GM18498 (cell line): ENCODE measurements at regions not wholly inside any gene's neighbourhood (a gene's known extent, or its start where the extent isn't known, plus 50 kb on each side); places are given as distances from the start of the nearest gene placed in this dataset.

Experiments
- ATAC-seq: cut with Tn5 transposase; IDR thresholded peaks from one replicate; pipeline ENCODE4 v1.9.1; 2021; ENCODE audit warnings: mild to moderate bottlenecking, moderate library complexity; ENCODE audit not compliant: unreplicated experiment

DNA sequence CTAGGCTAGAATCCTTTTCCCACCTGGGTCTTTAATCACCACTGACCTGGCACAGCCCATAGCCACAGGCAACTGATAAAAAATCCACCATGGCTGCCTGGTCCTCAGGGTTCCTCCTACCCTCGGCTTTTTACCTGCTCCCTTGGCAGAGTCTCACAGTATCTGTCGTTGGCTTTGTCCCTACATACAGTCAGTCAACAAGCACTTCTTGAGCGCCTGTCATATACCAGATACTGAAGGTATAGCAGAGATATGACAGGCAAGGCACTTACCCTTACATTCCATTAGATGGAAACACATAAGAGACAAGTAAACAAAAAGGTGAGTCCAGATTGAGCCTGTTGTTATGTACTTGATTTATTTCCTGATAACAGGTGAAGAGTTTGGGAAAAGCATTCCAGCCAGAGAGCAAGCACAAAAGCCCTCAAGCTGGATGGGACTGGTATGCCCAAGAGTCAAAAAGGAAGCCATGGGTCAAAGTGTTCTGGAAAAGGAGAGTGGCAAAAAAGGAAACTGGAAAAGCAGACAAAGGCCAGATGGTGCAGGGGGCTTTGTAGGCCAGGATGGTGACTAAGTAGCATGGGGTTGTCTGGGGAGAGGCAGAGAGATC lies 247.0 kb downstream of the CHD9NB start:
- ATAC-seq: no peak

DNA sequence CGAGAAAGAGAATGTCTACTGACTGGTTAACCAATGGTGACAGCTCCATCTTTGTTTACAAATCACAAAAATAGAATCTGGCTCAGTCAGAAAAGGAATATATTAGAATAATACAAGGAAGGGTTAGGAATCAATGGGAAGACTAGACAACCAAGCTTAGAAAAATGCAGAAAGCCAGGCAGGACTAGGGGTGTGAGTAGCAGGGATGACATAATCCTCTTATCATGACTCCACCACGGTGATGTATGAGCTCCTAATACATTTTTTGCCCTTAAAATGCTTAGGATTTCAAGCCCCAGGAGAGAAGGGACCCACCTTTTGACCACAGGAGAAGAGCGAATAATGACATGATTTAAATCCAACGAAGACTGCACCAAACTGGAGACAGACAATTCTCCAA lies 252.3 kb downstream of the CHD9NB start:
- ATAC-seq: no peak

GRCh38 chr16:52799149-52799548 lies 252.2 kb upstream of the TOX3 start:
- ATAC-seq: no peak

GRCh38 chr16:52787709-52788108 lies 240.8 kb upstream of the TOX3 start:
- ATAC-seq: no peak

GRCh38 chr16:52786091-52786490 lies 239.1 kb upstream of the TOX3 start:
- no peak for ATAC-seq

GRCh38 chr16:52785653-52786052 lies 238.7 kb upstream of the TOX3 start:
- ATAC-seq: no peak

- ATAC-seq: no peak
Measured at GRCh38 chr16:52783616-52784015, 236.7 kb upstream of the TOX3 start.

DNA sequence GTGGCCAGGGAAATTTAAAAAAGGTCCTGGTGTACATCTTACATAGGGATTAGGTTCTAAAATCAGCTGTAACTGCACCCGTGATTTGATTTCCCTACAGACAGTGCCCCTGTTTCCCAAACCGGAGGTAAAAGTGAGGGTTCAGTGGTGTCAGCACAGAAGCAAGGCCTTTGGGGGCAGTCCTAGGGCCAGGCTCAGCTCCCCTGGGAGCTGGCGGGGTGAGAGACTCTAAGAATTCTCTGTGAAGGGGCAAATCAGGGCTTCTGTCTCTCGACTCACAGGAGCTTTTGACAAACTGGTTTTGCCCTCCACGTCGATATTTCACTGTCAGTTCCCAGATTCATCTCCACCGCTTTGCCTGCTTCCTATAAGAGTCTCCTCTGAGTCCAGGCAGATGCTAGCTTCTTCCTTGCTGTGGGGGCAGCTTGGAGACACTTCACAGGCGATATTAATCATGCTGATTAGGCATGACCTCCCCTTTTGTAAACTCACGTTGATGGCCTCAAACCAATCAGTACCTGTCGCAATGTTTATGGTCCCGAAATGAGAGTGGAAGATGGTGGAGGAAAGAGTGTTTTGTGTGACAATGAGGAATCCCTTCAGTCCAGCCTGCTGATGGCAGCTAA lies 234.2 kb upstream of the TOX3 start:
- ATAC-seq: no peak

GRCh38 chr16:52773026-52773425 lies 226.1 kb upstream of the TOX3 start:
- no peak for ATAC-seq

DNA sequence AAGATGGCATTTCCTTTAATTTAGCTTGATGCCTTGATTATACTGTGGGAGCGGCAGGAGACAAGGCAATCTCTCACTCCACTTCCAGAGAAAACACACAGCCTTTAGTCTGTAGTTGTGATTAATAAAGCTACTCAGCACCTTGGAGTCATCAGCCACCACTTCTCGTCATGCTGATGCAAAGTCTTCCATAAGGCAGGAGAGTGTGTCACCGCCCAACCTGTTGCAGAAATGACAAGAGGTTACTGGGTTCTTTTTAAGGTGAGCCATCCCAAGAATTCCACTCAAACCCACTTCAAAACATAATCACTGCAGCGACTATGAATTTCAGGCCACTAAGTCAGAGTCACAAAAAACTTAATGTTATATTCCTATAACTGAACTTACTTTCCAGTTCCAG lies 223.9 kb upstream of the TOX3 start:
- ATAC-seq: no peak

GRCh38 chr16:52758473-52758855 lies 211.5 kb upstream of the TOX3 start:
- ATAC-seq: no peak

DNA sequence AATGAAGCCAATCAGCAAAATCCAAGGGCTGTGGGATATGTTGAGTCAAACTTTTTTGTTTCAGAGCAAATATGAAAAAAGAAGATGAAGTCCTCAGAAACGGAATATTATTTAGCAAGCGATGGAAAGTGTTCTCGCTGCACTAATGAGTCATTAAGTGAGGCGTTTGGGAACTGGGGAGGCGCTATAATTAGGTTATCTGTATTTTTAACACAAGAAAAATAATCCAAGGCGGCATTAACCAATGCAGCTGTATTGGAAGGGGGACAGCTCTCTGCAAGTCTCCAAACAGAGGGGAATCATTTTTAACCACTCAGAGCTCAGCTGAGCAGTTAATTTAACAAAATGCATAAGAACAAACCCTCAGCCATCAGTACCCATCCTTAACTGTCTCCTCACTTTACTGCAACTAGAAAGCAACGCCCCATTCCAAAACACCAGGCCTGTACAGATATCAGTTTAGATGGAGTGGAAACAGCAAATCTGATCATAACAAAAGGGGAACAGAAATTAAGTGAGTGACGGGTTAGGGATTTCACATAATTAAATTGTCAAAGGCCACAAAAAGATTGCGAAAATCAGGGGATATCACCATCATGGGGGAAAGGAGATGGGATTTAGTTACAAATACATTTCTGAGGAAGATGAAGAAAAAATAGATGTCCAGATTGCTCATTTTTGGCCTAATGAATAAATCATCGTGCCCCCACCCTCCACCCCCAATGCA lies 211.0 kb upstream of the TOX3 start:
- no peak for ATAC-seq

DNA sequence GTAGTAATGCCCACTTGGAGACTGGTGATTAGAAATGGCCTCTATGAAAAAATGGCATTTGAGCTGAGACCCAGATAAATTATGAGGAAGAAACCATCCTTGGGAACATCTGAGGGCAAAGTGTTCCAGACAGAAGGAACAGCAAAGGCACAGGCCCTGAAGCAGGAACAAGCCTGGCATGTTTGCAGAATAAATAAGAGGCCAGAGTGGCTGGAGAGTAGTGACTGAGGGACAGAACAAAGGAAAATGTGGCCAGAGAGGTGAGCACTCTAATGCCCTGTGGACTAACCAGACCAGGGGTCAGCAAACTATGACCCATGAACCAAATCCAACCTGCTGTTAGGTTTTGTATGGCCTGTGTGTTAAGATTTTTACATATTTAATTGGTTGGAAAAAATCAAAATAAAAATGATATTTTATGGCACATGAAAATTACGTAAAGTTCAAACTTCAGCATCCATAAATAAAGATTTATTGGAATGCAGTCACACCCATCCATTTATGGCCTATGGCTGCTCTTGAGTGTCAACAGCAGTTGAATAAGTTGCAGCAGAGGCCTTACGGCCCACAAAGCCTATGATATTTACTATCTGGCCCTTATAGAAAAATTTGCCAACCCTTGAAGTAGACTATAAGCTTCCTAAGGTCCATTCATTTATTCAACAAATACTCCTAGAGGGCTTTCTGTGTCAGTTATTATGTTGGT lies 210.0 kb upstream of the TOX3 start:
- no peak for ATAC-seq

DNA sequence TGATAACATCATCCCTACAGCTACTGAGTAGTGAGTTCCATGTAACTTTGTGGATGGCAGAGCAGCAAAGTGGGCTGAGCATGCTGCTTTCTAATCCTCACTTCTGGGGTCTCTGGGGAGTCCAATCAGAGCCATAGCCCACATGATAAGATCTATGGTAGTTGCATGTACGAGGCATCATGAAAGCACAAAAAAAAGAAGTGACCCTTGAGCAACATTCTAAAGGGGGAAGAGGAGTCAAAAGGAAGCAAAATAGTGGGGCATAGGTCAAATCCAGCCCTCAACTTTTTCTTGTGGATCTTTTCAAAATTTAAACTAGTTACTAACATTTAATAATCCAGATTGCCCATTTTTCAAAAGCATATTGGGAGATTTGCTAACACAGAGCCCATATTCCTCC lies 208.5 kb upstream of the TOX3 start:
- no peak for ATAC-seq

GRCh38 chr16:52751035-52751434 lies 204.1 kb upstream of the TOX3 start:
- no peak for ATAC-seq

DNA sequence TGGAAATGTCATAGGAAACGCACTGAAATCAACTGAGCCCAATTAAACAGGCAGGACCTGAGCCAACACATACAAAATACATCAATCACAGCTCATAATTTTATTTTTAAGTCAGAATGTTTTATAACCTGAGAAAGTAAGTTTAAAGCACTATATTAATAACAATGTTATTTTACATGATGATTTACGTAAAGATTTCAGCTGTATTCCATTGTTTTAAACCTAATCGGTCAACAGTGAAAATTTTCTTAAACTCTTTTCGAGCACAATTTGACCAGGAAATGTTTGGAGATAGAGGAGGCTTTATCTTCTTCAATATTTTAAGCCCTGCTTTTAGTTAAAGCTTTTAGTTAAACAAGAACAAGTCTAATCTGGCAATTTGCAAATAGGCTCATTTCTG lies 201.8 kb upstream of the TOX3 start:
- ATAC-seq: no peak

GRCh38 chr16:52747088-52747595 lies 200.2 kb upstream of the TOX3 start:
- no peak for ATAC-seq

DNA sequence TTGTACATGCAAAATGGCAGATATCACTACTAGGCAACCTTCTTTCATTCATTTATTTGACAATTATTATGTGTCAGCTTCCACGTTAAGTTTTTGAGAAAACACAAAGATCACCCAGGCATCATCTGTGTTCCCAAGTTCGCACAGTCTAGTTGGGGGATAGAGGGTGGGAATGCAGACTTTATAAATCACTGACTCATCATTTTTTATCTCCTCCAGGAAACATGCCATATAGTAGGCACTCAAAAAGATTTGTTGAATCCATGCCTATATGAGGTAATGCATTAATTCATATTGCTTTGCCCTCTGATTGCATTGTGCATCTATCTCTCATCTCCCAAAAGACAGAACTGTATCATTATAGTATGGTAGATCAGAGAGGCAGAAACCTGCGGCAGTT lies 196.8 kb upstream of the TOX3 start:
- no peak for ATAC-seq

DNA sequence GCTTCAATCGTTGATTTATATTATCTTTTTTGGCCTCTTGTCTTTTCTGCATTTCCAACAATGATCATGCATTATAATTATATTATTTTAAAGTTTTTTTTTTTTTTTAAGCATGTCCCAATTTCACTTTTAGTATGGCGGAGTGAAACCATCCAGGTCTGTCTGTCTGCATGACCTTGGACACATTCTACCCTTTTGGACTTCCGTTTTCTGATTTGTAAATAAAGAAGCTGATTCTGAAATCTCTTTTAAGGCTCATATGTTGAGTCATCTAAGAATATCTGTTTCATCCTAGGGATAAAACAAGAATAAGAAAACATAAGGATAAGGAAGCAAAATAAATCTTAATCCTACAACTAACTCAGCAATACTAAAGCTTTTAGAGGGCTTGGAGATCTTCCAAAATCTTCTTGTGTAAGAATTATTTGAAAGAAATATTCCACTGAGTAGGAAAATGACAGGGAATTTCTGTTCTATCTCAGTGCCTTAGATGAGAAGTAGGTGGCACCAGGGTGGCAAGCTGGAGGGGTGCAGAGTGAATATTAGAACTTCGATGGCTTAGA lies 195.7 kb upstream of the TOX3 start:
- ATAC-seq: no peak

DNA sequence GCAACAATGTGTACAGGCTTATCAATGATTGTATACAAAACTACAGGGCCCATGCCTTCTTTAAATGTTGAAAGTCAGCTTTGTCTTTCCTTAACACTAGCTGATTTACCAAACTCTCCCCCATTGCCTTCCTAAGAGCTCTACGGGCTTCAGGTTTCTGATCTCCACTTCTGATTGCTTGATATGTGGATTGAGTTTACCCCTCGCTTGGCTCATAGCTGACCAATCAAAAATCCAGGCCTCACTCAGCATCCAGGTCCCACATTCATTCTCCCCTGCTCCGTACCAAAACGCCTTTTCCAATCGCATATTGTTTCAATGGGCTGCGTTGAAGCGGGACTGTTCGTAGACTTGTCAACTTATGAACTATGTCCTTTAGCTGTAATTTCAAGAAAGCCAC lies 195.1 kb upstream of the TOX3 start:
- no peak for ATAC-seq

DNA sequence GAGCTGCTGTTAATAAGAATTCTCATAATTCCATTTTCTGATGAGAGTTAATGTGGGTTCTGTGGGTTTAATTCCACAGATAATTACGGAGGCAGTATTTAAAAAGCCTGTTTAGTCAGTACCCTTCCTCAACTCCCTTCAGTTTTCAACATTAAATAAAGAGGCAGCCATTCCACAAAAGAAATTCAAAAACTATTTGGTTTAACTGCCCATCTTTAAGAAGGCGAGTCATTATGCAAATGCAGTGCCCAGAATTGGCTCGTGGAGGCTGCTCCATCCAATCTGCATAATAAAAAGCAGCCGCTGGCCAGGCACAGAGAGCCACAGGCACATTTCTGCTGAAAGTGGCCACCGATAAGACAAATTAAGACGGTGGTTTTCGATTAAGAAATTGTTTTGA lies 194.4 kb upstream of the TOX3 start:
- ATAC-seq: no peak
